ENCODE measurements at regions not wholly inside any gene's neighbourhood (a gene's known extent, or its start where the extent isn't known, plus 50 kb on each side); places are given as distances from the start of the nearest gene placed in this dataset.
"Not testable (repeated sequence)": the region's sequence is repeated elsewhere in the genome, so short reads cannot be mapped to it uniquely, and the experiment has no call there.

DNA sequence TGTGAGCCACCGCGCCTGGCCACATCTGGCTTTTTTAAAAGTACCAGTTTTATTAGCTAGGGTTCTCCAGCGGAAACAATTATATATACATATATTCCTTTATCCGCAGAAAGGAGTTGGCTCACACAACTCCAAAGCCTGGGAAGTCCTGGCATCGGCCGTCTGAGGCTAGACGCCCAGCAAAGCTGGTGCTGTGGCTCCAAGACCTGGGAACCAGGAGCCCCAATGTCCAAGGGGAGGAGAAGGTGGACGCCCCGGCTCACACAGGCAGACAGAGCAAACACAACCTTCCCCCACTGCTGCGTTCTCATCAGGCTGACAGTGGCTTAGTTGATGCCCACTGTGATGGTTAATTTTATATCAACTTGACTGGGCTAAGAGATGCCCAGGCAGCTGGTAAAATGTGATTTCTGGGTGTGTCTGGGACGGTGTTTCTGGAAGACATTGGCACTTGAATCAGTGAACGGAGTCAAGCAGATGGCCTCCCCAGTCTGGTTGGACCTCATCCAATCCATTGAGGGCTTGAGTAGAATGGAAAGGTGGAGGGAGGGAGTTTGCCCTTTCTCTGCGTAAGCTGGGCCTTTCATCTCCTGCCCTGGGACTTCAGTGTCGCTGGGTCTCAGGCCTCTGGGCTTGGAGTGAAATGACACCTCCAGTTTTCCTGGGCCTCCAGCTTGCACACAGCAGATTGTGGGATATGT lies 904.4 kb downstream of the BRD1 start:
- no peak for DNase-seq
- no peak for ATAC-seq (ENCODE audit: poor library complexity)
- intact Hi-C loops (cut with DNase I): no loop called here

DNA sequence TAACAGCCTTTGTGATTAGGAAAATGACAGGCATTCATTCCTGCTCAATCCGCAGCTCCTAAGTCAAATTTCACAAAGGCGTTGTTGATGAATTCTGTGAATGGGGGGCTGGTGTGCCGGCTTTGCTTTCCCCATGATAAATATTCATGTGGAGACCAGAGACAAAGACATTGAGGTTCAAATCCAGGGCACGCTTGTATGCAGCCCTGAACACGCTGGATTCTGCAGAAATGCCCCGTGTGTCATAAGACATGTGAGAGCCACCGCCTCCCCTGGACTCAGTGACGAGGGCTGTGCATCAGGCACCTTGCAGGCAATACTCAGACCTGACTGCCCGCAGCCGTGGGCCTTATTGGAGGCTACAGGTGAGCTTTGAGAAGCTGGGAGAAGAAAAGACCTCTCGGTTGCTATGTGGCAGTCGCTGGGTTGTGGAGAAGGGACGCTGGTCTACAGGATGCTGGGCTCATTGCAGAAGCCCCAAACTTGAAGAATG lies 906.2 kb downstream of the BRD1 start:
- intact Hi-C loops (cut with DNase I): no loop called here
- ATAC-seq (ENCODE audit: poor library complexity) (no peak), DNase-seq (no peak)

DNA sequence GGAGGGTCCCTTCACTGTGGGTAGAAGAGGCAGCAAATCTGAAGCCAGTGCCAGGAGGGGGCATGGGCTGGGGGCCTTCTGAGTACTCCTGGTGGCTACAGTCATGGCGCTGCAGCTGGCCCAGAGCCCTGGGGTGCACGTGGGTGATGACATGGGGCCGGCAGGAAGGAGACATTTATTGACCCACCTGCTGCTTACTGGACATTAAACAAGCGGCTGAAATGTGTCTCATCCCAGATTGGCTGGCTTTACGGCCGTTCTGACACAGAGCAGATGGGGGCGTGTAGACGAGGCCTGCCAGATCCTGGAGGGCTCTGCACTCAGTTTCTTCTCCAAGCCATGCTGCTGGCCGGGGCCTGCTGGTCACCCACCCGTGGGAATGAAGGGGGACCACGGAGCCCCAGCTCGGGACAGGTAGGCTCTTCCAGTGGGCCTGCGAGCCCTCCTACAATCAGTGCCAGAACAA lies 906.9 kb downstream of the BRD1 start:
- DNase-seq: no peak
- intact Hi-C loops (cut with DNase I): no loop called here
- no peak for ATAC-seq (ENCODE audit: poor library complexity)

DNA sequence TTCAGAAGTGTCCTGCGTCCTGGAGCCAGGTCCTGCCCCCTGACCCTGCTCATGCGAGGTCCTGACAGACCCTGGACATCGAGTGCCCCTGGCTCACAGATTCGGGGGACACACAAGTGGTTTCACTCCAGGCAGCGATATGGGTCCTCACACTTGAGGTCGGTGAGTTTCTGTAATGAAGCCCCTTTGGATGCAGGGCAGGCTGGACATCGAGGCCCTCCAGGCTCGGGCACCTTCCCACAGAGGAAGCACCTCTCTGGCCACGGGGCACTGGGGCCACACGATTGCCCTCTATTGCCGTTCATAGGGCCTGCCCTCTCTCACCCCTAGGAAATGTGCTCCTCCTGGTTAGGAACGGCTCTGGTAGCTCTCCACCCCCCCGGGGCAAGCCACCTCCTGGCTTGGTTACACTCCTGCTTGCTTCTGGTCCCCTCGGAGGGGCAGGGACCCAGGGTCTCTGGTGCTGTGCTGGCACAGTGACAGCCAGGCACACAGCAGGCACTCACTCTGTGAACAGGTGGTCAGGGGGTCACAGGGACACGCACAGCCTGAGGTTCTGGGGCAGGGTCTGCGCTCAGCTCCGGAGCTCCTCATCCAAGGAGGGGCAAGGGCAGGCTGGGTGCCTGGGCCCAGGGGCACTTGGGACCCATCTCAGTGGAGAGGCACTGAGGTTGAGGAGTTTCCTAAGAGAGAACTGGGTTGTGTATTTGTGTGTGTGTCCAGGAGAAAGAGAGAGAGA lies 907.7 kb downstream of the BRD1 start:
- intact Hi-C loops (cut with DNase I): no loop called here
- ATAC-seq (ENCODE audit: poor library complexity) (no peak), DNase-seq (no peak)

DNA sequence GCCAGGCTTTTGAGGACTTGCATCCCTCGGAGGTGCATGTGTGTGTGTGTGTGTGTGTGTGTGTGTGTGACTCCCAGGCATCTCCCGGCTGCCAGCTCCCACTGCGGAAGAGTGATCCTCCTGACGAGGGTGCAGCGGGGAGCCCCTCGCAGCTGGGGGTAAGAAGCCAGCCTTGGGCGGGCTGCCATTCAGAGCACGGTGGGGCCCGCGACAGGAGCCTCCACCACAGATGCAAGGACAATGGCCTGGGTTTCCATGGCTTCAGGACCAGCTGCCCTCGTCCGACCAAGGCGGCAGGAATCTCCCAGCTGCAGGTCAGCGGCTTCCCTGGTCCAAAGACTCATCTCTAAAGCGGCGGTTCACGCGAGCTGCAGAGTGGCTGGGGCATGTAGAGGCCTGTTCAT lies 908.5 kb downstream of the BRD1 start:
- intact Hi-C loops (cut with DNase I): no loop called here
- no peak for DNase-seq

DNA sequence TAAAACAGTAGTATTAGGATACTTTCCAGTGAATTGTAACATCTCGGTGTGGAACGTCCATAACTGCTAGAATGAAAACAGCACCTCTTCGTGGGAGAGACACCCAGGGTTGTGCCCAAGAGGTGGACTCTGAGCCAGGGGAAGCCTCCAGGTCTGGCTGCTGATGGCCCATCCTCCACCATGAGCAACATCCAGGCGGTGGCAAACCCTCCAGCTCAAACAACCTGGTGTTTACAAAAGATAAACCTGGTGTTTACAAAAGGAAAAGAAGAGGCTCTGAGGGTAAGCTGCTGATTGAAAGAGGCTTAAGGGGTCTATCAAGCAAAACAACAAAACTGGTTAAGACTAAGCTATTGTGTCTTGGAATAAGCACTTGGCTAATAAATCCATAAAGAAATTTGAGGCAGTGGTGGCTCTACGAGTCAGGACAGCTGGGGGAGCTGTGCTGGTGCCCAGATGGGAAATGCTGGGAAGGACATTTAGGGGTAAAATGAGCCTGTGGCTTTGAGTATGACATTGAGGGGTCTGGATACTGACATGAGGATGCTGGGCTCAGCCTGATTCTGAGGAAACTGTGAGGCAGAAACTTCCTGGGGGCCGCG lies 909.0 kb downstream of the BRD1 start:
- intact Hi-C loops (cut with DNase I): no loop called here
- ATAC-seq (ENCODE audit: poor library complexity): no peak
- DNase-seq: no peak

More for the DNA sequence above, 908.5 kb downstream of the BRD1 start:
- ATAC-seq (ENCODE audit: poor library complexity): no peak

DNA sequence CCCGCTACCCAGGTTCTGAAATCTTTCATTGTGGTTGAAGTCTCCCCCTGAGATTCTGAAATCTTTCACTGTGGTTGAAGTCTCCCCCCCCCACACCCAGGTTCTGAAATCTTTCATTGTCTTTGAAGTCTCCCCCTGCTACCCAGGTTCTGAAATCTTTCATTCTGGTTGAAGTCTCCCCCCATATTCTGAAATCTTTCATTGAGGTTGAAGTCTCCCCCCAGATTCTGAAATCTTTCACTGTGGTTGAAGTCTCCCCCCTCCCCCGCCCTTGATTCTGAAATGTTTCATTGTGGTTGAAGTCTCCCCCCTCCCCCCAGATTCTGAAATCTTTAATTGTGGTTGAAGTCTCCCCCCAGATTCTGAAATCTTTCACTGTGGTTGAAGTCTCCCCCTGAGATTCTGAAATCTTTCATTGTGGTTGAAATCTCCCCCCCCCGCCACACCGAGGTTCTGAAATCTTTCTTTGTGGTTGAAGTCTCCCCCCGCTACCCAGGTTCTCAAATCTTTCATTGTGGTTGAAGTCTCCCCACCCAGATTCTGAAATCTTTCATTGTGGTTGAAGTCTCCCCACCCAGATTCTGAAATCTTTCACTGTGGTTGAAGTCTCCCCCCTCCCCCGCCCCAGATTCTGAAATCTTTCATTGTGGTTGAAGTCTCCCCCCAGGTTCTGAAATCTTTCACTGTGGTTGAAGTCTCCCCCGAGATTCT lies 915.2 kb downstream of the BRD1 start:
- DNase-seq; ATAC-seq (ENCODE audit: poor library complexity); intact Hi-C loops (cut with DNase I): not testable (repeated sequence)

DNA sequence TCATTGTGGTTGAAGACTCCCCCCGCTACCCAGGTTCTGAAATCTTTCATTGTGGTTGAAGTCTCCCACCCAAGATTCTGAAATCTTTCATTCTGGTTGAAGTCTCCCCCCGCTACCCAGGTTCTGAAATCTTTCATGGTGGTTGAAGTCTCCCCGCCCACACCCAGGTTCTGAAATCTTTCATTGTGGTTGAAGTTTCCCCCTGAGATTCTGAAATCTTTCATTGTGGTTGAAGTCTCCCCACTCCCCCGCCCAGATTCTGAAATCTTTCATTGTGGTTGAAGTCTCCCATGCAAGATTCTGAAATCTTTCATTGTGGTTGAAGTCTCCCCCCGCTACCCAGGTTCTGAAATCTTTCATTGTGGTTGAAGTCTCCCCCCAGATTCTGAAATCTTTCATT lies 916.0 kb downstream of the BRD1 start:
- intact Hi-C loops (cut with DNase I); ATAC-seq (ENCODE audit: poor library complexity); DNase-seq: not testable (repeated sequence)

DNA sequence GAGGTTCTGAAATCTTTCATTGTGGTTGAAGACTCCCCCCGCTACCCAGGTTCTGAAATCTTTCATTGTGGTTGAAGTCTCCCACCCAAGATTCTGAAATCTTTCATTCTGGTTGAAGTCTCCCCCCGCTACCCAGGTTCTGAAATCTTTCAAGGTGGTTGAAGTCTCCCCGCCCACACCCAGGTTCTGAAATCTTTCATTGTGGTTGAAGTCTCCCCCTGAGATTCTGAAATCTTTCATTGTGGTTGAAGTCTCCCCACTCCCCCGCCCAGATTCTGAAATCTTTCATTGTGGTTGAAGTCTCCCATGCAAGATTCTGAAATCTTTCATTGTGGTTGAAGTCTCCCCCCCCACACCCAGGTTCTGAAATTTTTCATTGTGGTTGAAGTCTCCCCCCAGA lies 916.6 kb downstream of the BRD1 start:
- ATAC-seq (ENCODE audit: poor library complexity); DNase-seq; intact Hi-C loops (cut with DNase I): not testable (repeated sequence)

DNA sequence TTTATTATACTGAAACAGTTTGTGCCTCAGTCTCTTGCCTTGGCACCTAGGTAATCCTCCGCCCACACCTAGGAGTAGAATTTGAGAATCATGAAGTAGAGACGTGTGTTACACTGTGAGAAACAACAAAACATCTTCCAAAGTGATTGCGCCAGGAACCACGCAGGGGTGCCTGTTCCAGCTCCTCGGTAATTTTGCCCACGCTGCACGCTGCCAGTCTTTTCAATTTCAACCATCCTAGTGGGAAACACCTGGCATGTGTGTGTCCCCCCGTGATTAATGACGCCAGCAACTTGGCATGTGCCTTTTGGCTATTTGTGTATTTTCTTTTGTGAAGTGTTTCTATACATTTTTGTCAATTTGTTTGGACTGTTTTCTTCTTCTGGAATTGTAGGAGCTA lies 919.1 kb downstream of the BRD1 start:
- DNase-seq (no peak), ATAC-seq (ENCODE audit: poor library complexity) (no peak)

DNA sequence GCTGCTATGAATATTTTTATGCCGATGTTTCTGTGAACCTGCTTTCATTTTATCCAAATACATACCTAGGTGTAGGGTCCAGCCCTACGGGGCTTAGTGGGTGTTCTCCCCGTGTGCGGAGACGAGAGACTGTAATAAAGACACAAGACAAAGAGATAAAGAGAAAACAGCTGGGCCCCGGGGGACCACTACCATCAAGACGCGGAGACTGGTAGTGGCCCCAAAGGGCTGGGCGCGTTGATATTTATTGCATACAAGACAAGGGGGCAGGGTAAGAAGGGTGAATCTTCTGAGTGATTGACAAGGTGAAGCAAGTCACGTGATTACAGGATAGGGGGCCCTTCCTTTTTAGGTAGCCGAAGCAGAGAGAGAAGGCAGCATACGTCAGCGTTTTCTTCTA lies 920.1 kb downstream of the BRD1 start:
- no peak for ATAC-seq (ENCODE audit: poor library complexity)
- DNase-seq: no peak
- intact Hi-C loops (cut with DNase I): no loop called here

More for the DNA sequence above, 919.1 kb downstream of the BRD1 start:
- intact Hi-C loops (cut with DNase I): no loop called here

DNA sequence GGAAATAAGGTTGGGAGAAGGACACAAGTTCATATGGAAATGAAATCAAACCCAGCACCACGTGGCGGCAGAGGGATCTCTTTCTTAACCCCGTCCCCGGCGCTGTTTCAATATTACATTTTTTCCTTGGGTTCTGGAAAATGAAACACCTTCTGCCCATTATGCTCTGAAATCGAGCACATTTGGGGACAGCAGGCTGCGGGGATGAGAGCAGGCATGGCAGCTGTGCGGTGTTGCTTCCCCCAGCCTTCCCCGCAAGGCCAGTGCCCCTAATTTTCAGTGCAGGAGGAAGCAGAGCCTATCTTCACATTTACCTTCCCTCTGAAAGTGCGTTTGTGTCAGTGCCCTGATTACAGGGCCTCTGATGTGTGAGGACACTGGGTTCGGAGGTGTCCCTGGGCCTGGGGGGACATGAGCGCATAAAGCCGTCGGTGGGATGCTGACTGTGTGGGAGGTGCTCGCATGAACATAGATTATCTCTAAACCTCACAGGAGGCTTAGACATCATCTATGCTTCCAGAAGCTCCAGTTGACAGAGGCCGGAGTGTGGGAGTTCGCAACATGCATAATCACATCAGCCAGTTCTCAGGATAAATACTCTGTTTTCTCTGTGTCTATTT lies 921.3 kb downstream of the BRD1 start:
- intact Hi-C loops (cut with DNase I): no loop called here
- no peak for ATAC-seq (ENCODE audit: poor library complexity)
- no peak for DNase-seq

DNA sequence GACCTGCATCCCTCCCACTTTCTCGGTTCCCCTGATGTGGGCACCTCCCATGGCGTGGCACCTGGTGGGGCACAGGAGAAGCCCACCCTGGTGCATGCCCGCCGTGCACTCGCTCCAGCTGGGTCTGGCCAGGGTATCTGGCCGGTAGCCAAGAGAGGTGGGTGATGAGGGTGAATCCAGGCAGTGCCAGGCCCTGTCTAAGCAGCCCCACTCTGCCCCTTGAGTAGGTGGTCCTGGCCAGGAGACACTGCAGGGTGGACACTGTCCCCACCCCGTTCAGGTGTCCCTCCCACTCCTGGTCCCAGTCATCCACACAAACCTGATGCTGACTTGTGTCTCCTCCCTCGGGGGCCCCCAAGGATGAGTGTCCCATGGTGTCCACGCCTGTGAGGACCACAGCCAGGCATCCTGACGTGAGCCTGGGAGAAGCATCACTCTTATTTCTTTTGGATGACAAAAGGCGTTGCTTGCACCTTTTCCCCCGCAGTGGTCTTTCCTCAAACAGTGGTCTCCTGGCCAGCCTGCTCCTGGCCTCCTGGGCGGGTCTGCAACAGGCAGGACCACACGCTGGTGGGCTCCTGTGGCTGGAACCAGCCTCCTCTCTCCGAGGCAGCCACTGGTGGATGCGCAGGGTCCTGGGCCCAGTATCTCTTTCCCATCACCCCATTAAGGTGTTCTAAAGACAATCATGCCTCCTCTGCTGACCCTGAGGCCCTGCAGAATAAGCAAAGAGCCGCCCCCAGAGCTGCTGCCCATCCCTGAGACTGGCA lies 922.3 kb downstream of the BRD1 start:
- DNase-seq (no peak), ATAC-seq (ENCODE audit: poor library complexity) (no peak)
- intact Hi-C loops (cut with DNase I): no loop called here

DNA sequence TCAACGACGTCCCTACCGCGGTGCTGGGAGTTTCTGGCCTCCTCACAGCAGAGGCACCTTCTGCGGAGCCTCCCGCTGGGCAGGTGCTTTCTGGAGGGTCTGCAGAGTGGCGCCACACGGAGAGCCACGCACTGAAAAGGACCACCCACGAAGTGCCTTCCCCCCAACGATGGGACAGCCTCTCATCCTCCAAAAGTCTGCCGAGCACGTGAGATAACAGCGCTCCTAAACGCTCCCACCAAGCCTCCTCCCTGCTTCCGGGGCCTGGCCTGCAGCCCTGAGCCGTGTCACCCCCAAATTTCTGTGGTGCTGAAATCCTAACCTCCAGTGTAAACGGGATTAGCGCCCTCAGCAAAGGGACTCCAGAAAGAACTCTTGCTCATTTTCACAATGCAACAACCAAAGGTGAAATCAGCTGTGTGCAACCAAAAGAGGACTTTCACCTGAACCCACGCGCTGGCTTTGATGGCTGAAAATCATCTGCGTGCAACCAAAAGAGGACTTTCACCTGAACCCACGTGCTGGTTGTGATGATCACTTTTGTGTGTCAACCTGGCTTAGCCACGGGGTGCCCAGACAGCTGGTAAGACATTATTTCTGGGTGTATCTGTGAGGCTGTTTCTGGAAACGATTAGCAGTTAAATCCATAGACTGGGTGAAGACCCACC lies 924.6 kb downstream of the BRD1 start:
- no peak for DNase-seq
- intact Hi-C loops (cut with DNase I): no loop called here
- no peak for ATAC-seq (ENCODE audit: poor library complexity)

DNA sequence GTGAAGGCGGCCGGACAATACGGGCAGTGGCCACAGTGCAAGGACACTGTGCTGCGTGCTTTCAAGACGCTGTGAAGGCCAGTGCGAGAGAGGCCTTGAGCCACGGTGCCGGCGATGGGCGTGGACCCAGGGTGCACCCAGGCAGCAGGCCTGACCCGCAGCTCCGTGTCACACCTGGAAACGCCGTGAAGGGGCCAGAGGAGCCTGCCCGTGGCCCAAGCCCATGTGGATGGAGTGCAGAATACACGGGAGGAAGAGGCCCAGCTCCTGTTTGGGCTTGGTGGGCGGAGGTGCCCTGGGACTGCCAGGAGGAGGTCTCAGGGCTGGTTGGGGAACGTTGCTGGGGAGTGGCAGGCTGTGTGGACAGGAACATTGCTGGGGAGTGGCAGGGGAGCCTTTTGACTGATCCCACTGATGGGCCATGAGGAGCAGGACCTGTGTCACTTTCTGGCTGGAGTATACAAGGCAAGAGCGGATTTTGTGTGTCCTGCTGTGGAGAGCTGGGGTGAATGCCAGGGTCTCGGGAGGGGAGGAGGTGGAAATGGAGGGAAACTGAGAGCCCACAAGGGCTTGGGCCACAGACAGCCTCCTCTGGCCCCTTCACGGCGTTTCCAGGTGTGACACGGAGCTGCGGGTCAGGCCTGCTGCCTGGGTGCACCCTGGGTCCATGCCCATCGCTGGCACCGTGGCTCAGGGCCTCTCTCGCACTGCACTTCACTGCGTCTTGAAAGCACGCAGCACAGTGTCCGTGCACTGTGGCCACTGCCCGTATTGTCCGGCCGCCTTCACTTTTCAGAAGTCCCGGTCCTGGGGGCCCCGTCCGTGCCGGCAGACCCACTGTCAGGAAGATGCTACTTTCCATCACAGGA lies 925.4 kb downstream of the BRD1 start:
- intact Hi-C loops (cut with DNase I): no loop called here
- DNase-seq (no peak), ATAC-seq (ENCODE audit: poor library complexity) (no peak)

DNA sequence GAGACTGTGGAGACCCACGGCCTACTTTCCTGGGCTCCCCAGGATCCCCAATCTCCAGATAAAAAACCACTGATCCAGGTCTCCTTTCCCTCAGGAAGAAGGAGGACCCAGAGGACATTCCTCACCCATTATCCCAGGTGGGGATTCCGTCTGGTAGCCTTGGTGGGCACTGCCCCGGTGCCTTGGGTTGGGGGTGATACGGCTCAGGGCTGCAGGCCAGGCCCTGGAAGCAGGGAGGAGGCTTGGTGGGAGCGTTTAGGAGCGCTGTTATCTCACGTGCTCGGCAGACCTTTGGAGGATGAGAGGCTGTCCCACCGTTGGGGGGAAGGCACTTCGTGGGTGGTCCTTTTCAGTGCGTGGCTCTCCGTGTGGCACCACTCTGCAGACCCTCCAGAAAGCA lies 926.3 kb downstream of the BRD1 start:
- no peak for DNase-seq

DNA sequence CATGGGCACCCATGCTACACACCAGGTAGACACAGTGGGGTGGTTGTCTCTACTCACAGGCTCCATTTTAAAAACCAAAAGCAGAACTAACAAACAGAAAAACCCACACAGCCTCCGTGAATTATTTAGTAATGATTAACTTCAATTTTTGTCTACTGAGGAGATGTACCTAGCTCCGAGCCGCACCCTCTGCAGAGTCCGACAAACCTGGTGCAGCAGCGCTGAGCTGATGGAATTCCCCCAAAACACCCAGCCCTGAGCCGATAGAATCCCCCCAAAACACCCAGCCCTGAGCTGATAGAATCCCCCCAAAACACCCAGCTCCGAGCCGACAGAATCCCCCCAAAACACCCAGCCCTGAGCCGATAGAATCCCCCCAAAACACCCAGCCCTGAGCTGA lies 927.0 kb downstream of the BRD1 start:
- intact Hi-C loops (cut with DNase I): no loop called here
- no peak for DNase-seq
- ATAC-seq (ENCODE audit: poor library complexity): no peak

More for the DNA sequence above, 926.3 kb downstream of the BRD1 start:
- intact Hi-C loops (cut with DNase I): no loop called here
- ATAC-seq (ENCODE audit: poor library complexity): no peak
